OCI-LY3 (cell line): ENCODE measurements at regions not wholly inside any gene's neighbourhood (a gene's known extent, or its start where the extent isn't known, plus 50 kb on each side); places are given as distances from the start of the nearest gene placed in this dataset.
A peak's percentile ranks its signal among the peaks of the same experiment; 100 is the strongest.

Experiments used
- H2AFZ ChIP-seq: fragments of 200-600, 300-600 bp; shearing (Covaris generic); 2 replicates; pipeline ENCODE4 v1.6.0; 2014; ENCODE audit warnings: antibody characterized with exemption, low read depth, low read length
- H3K27ac ChIP-seq: fragments of 200-600, 300-600 bp; sonication (generic); 2 replicates; pipeline ENCODE4 v1.5.1; 2014; ENCODE audit warnings: mild to moderate bottlenecking, low read length, moderate library complexity, mixed read lengths
- H3K27me3 ChIP-seq: fragments of 200-600, 300-600 bp; sonication (generic); 2 replicates; pipeline ENCODE4 v1.6.1; 2014; ENCODE audit warnings: low read depth, low read length, mixed read lengths
- H3K36me3 ChIP-seq: fragments of 200-600, 300-600 bp; sonication (generic); replicated peaks from 2 replicates; pipeline ENCODE3; 2014; ENCODE audit warnings: low read depth, low read length, mixed read lengths
- H3K4me1 ChIP-seq: fragments of 300-600, 200-600 bp; sonication (generic); 2 replicates; pipeline ENCODE4 v1.6.1; 2014; ENCODE audit warnings: low read length, mixed read lengths
- H3K4me2 ChIP-seq: fragments of 200-600, 300-600 bp; sonication (generic); 2 replicates; pipeline ENCODE4 v1.6.1; 2014; ENCODE audit warnings: low read length, mixed read lengths
- H3K4me3 ChIP-seq: fragments of 300-600, 200-600 bp; sonication (generic); 2 replicates; pipeline ENCODE4 v1.5.1; 2014; ENCODE audit warnings: antibody characterized with exemption, mild to moderate bottlenecking, low read length, moderate library complexity
- H3K79me2 ChIP-seq: fragments of 300-600, 200-600 bp; shearing (Covaris generic); 2 replicates; pipeline ENCODE4 v1.6.1; 2014; ENCODE audit warnings: mild to moderate bottlenecking, low read length, mixed read lengths
- H3K9ac ChIP-seq: fragments of 300-600, 200-600 bp; shearing (Covaris generic); 2 replicates; pipeline ENCODE4 v1.6.0; 2014; ENCODE audit warnings: mild to moderate bottlenecking, low read length, moderate library complexity
- H3K9me3 ChIP-seq: fragments of 200-600, 300-600 bp; shearing (Covaris generic); 2 replicates; pipeline ENCODE4 v1.6.1; 2014; ENCODE audit warnings: low read length, mixed read lengths; ENCODE audit not compliant: insufficient read depth
- H4K20me1 ChIP-seq: fragments of 200-600, 300-600 bp; sonication (generic); 2 replicates; pipeline ENCODE4 v1.6.1; 2016; ENCODE audit warnings: low read length, mixed read lengths; ENCODE audit not compliant: insufficient read depth
- EZH2phosphoT487 ChIP-seq: fragments of 200-600 bp; shearing (Covaris generic); IDR thresholded peaks from 2 replicates; pipeline ENCODE4 v1.6.1; 2018; ENCODE audit warnings: antibody characterized with exemption, mixed run types, low read depth
- TF ChIP-seq, protein P1 (sequence below): fragments of 200-600, 300-600 bp; sonication (generic); IDR thresholded peaks from 2 replicates; pipeline ENCODE4 v1.5.1; 2014; ENCODE audit warnings: antibody characterized with exemption, low read length, low read depth

DNA sequence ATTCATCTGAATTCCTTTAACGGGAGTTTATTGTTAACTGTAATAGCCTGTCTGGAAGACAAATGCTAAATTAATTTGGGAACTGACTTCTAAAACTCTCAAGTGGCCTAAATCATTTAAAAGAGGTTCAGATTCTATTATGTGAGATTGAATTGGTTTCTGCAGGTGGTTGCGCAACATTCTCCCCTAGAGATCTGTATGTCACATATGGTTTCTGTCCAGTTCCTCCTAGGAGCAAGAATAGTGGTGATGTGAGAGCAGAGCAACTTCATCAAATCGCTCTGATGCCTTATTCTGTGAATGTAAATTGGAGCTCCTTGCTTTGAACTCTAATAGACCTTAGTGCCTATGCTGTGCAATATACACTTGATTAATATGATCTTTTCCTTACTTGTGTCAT, 144.6 kb upstream of the GPR101 start:
- Histone ChIP-seq H2AFZ (no peak overlapping the region), H4K20me1 (no peaks in the 10 kb centered on the region), H3K27me3 (no peaks in the 10 kb centered on the region), H3K9ac (no peak overlapping the region), H3K4me2 (no peak overlapping the region), H3K9me3 (no peaks in the 10 kb centered on the region), H3K27ac (no peak overlapping the region), H3K4me3 (no peak overlapping the region), H3K36me3 (no peaks in the 10 kb centered on the region), H3K79me2 (no peaks in the 10 kb centered on the region), H3K4me1 (no peaks in the 10 kb centered on the region)
- no peak for TF ChIP-seq EZH2phosphoT487
- TF ChIP-seq, protein P1, sequence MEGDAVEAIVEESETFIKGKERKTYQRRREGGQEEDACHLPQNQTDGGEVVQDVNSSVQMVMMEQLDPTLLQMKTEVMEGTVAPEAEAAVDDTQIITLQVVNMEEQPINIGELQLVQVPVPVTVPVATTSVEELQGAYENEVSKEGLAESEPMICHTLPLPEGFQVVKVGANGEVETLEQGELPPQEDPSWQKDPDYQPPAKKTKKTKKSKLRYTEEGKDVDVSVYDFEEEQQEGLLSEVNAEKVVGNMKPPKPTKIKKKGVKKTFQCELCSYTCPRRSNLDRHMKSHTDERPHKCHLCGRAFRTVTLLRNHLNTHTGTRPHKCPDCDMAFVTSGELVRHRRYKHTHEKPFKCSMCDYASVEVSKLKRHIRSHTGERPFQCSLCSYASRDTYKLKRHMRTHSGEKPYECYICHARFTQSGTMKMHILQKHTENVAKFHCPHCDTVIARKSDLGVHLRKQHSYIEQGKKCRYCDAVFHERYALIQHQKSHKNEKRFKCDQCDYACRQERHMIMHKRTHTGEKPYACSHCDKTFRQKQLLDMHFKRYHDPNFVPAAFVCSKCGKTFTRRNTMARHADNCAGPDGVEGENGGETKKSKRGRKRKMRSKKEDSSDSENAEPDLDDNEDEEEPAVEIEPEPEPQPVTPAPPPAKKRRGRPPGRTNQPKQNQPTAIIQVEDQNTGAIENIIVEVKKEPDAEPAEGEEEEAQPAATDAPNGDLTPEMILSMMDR, result no peak

DNA sequence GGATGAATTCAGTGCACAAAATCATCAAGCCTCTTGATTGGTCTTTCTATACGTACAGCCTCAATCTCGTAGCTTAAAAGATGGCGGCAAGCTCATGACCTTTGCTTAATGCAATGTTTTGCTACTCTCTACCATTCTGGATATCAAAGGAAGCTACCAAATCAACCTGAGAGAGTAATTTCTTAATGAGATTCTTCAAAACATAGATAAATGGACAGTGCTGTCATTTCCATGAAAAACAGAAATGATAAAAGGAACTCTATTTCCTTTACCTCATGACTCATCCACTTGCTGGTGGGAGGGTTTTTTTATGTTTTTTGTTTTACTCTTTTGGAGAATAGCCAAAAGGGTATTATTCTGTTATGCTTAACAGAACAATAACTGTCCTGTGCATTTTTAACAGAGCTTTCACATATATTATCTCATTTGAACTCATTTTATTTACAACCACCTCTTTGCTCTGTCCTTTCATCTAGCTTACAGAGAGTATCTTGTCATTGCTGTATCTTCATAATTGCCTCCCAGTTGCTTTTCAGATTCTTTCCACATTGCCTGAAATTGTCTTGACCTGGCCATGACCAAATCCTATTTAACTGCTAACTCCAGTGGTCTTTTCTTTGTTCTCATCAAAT, 138.6 kb upstream of the GPR101 start:
- Histone ChIP-seq H3K9me3 (no peaks in the 10 kb centered on the region), H3K27me3 (no peaks in the 10 kb centered on the region), H3K27ac (no peak overlapping the region), H3K4me3 (no peak overlapping the region), H3K79me2 (no peaks in the 10 kb centered on the region), H3K9ac (no peak overlapping the region), H3K4me2 (no peak overlapping the region), H2AFZ (no peak overlapping the region), H4K20me1 (no peaks in the 10 kb centered on the region), H3K4me1 (no peaks in the 10 kb centered on the region), H3K36me3 (no peaks in the 10 kb centered on the region)
- no peak for TF ChIP-seq EZH2phosphoT487
- TF ChIP-seq, protein P1, result no peak

DNA sequence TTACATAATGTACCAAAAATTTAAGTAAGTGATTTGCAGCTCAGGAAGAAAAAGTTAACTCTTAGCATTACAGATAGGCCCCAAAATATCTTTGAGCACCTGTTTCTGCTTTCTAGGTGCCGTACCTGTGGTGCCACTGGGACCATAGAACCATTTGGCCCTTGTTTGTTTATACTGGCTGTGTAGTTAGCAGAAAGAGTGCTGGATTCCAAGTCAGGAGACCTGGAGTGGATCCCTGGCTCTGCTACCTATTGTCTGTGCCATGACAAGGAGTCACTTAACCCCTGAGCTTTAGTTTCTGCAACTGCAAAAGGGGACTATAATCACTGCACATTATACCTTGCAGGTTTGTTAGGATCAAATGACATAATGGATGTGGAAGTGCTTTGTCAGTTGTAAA, 137.8 kb upstream of the GPR101 start:
- H3K36me3 ChIP-seq, result no peaks in the 10 kb centered on the region
- TF ChIP-seq EZH2phosphoT487, result no peak
- TF ChIP-seq, protein P1, result no peak
- no peaks in the 10 kb centered on the region for H4K20me1 ChIP-seq
- H3K4me1 ChIP-seq, result no peaks in the 10 kb centered on the region
- no peak overlapping the region for H3K4me3 ChIP-seq
- H3K27ac ChIP-seq, result no peak overlapping the region
- no peaks in the 10 kb centered on the region for H3K79me2 ChIP-seq
- H3K9ac ChIP-seq, result no peak overlapping the region
- H3K4me2 ChIP-seq, result no peak overlapping the region
- no peaks in the 10 kb centered on the region for H3K9me3 ChIP-seq
- no peak overlapping the region for H2AFZ ChIP-seq
- H3K27me3 ChIP-seq, result no peaks in the 10 kb centered on the region

DNA sequence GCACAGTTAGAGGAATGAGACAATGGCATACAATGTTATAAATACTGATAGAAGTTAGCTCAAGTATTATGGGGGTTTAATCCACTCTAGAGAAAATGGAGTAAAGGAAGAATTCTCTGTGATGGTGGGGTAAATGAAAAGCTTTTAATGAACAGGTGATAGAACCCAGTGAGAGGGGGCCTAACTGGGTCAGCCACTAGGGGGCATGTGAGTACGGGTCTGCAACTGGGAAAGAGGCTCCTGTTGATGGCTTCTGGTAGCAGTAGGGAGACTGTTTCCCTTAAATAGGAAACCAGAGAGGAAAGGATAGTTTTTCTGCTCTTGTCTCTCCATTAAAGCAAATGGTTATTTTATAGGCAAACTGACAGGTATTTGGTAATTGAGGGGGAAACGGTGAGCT, 132.8 kb upstream of the GPR101 start:
- TF ChIP-seq EZH2phosphoT487, result no peak
- TF ChIP-seq, protein P1, result peak; percentile 55
- Histone ChIP-seq H3K27me3 (no peaks in the 10 kb centered on the region), H3K9me3 (no peaks in the 10 kb centered on the region), H3K36me3 (no peaks in the 10 kb centered on the region), H3K4me1 (no peaks in the 10 kb centered on the region), H3K4me3 (no peak overlapping the region), H3K4me2 (no peak overlapping the region), H3K9ac (no peak overlapping the region), H2AFZ (no peak overlapping the region), H3K27ac (no peak overlapping the region), H4K20me1 (no peaks in the 10 kb centered on the region), H3K79me2 (no peaks in the 10 kb centered on the region)
